ENCODE measurements at regions not wholly inside any gene's neighbourhood (a gene's known extent, or its start where the extent isn't known, plus 50 kb on each side); places are given as distances from the start of the nearest gene placed in this dataset.
"Not testable (repeated sequence)": the region's sequence is repeated elsewhere in the genome, so short reads cannot be mapped to it uniquely, and the experiment has no call there.

GRCh38 chr9:108041551-108041950, 552.0 kb upstream of the KLF4 start:
- no peak overlapping the region for H3K4me3 ChIP-seq
- H3K27ac ChIP-seq = no peak overlapping the region
- TF ChIP-seq CTCF (IDR thresholded peaks at IDR 0.05) = no peak
- DNase-seq (ENCODE audit: low spot score) = no peak

GRCh38 chr9:108040783-108041182, 551.2 kb upstream of the KLF4 start:
- TF ChIP-seq CTCF (IDR thresholded peaks at IDR 0.05) = no peak
- H3K4me3 ChIP-seq = no peak overlapping the region
- DNase-seq (ENCODE audit: low spot score) = no peak
- no peak overlapping the region for H3K27ac ChIP-seq

- no peak overlapping the region for H3K4me3 ChIP-seq
- DNase-seq (ENCODE audit: low spot score) = no peak
- no peak overlapping the region for H3K27ac ChIP-seq
- TF ChIP-seq CTCF (IDR thresholded peaks at IDR 0.05) = no peak
These were observed 549.9 kb upstream of the KLF4 start for GRCh38 chr9:108039493-108039892.

- Histone ChIP-seq H3K27ac (no peak overlapping the region), H3K4me3 (no peak overlapping the region)
- no peak for DNase-seq (ENCODE audit: low spot score)
- TF ChIP-seq CTCF (IDR thresholded peaks at IDR 0.05) = no peak
These were observed 549.4 kb upstream of the KLF4 start for GRCh38 chr9:108039012-108039411.

GRCh38 chr9:108035487-108035886, 545.9 kb upstream of the KLF4 start:
- TF ChIP-seq CTCF (IDR thresholded peaks at IDR 0.05) = no peak

GRCh38 chr9:108033976-108034964, 544.7 kb upstream of the KLF4 start:
- TF ChIP-seq CTCF (IDR thresholded peaks at IDR 0.05) = no peak

More at GRCh38 chr9:108035487-108035886, 545.9 kb upstream of the KLF4 start:
- no peak for DNase-seq (ENCODE audit: low spot score)
- no peak overlapping the region for H3K4me3 ChIP-seq
- no peak overlapping the region for H3K27ac ChIP-seq

GRCh38 chr9:108032079-108032478, 542.5 kb upstream of the KLF4 start:
- not testable (repeated sequence) for H3K4me3 ChIP-seq; DNase-seq (ENCODE audit: low spot score); H3K27ac ChIP-seq

More at GRCh38 chr9:108033976-108034964, 544.7 kb upstream of the KLF4 start:
- DNase-seq (ENCODE audit: low spot score) = no peak
- Histone ChIP-seq H3K27ac (peak overlapping the region in 1 of 2 donors; percentile 63), H3K4me3 (no peak overlapping the region)

GRCh38 chr9:108031221-108031620, 541.7 kb upstream of the KLF4 start:
- H3K27ac ChIP-seq; DNase-seq (ENCODE audit: low spot score); H3K4me3 ChIP-seq: not testable (repeated sequence)

GRCh38 chr9:108026718-108027117, 537.1 kb upstream of the KLF4 start:
- H3K27ac ChIP-seq; H3K4me3 ChIP-seq; DNase-seq (ENCODE audit: low spot score): not testable (repeated sequence)
